ENCODE measurements at regions not wholly inside any gene's neighbourhood (a gene's known extent, or its start where the extent isn't known, plus 50 kb on each side); places are given as distances from the start of the nearest gene placed in this dataset.

GRCh38 chr3:40723083-40723660, 198.4 kb downstream of the ZNF621 start:
- no peak for TF ChIP-seq CTCF (conservative IDR thresholded peaks at IDR 0.05)
- H3K27me3 ChIP-seq (ENCODE audit: control insufficient read depth, insufficient read depth, low read length, poor library complexity, severe bottlenecking): no peaks in the 10 kb centered on the region
- Mint-ChIP-seq H3K4me1 (peaks cover 2% of the 10 kb centered on the region), H3K4me3 (no peak overlapping the region), H3K9me3 (no peaks in the 10 kb centered on the region), H3K36me3 (ENCODE audit: low read depth) (no peaks in the 10 kb centered on the region), H3K27ac (no peak overlapping the region), H3K27me3 (ENCODE audit: insufficient read depth) (peaks cover 3% of the 10 kb centered on the region)
- no peaks in the 10 kb centered on the region for H3K36me3 ChIP-seq (ENCODE audit: control insufficient read depth, insufficient read depth, low read length)
- H3K27ac ChIP-seq (ENCODE audit: low read depth, low read length): no peak overlapping the region
- H3K4me1 ChIP-seq (ENCODE audit: control insufficient read depth, insufficient read depth, low read length): no peaks in the 10 kb centered on the region
- DNase-seq: no peak
- H3K4me3 ChIP-seq (ENCODE audit: low read length): no peak overlapping the region
- no peaks in the 10 kb centered on the region for H3K9me3 ChIP-seq (ENCODE audit: control insufficient read depth, low read length)
- no peak overlapping the region for H3K9ac ChIP-seq (ENCODE audit: extremely low read depth, low read length, poor library complexity, severe bottlenecking)

- Mint-ChIP-seq H3K36me3 (ENCODE audit: low read depth) (no peaks in the 10 kb centered on the region), H3K4me3 (no peak overlapping the region), H3K27me3 (ENCODE audit: insufficient read depth) (peaks cover 3% of the 10 kb centered on the region), H3K27ac (no peak overlapping the region), H3K4me1 (peaks cover under 1% of the 10 kb centered on the region), H3K9me3 (peaks cover 15% of the 10 kb centered on the region)
- H3K9ac ChIP-seq (ENCODE audit: extremely low read depth, low read length, poor library complexity, severe bottlenecking): no peak overlapping the region
- no peak overlapping the region for H3K4me3 ChIP-seq (ENCODE audit: low read length)
- H3K27ac ChIP-seq (ENCODE audit: low read depth, low read length): no peak overlapping the region
- no peak for TF ChIP-seq CTCF (conservative IDR thresholded peaks at IDR 0.05)
- no peaks in the 10 kb centered on the region for H3K4me1 ChIP-seq (ENCODE audit: control insufficient read depth, insufficient read depth, low read length)
- no peaks in the 10 kb centered on the region for H3K27me3 ChIP-seq (ENCODE audit: control insufficient read depth, insufficient read depth, low read length, poor library complexity, severe bottlenecking)
- no peaks in the 10 kb centered on the region for H3K36me3 ChIP-seq (ENCODE audit: control insufficient read depth, insufficient read depth, low read length)
- DNase-seq: no peak
- peaks cover 13% of the 10 kb centered on the region for H3K9me3 ChIP-seq (ENCODE audit: control insufficient read depth, low read length)
Measured at GRCh38 chr3:40725031-40725430, 200.3 kb downstream of the ZNF621 start.

- no peaks in the 10 kb centered on the region for H3K4me1 ChIP-seq (ENCODE audit: control insufficient read depth, insufficient read depth, low read length)
- Mint-ChIP-seq H3K27ac (no peak overlapping the region), H3K27me3 (ENCODE audit: insufficient read depth) (peaks cover 4% of the 10 kb centered on the region), H3K4me1 (no peaks in the 10 kb centered on the region), H3K4me3 (no peak overlapping the region), H3K36me3 (ENCODE audit: low read depth) (no peaks in the 10 kb centered on the region), H3K9me3 (peaks cover 41% of the 10 kb centered on the region)
- H3K36me3 ChIP-seq (ENCODE audit: control insufficient read depth, insufficient read depth, low read length): no peaks in the 10 kb centered on the region
- no peak overlapping the region for H3K27ac ChIP-seq (ENCODE audit: low read depth, low read length)
- DNase-seq: no peak
- H3K4me3 ChIP-seq (ENCODE audit: low read length): no peak overlapping the region
- no peak overlapping the region for H3K9ac ChIP-seq (ENCODE audit: extremely low read depth, low read length, poor library complexity, severe bottlenecking)
- TF ChIP-seq CTCF (conservative IDR thresholded peaks at IDR 0.05): no peak
- H3K27me3 ChIP-seq (ENCODE audit: control insufficient read depth, insufficient read depth, low read length, poor library complexity, severe bottlenecking): no peaks in the 10 kb centered on the region
- peaks cover 19% of the 10 kb centered on the region for H3K9me3 ChIP-seq (ENCODE audit: control insufficient read depth, low read length)
- WGBS, 2 experiments (ENCODE audit: insufficient coverage in 1 of 2, insufficient read length in 1 of 2): 80% methylated on average over 1 of the region's 1 CpG; no CpG with 5 or more reads in 1 of the 2 experiments
Measured at GRCh38 chr3:40731445-40731844, 206.7 kb downstream of the ZNF621 start.

All from endodermal cell (in vitro differentiated cells).